GM21390 (cell line): ENCODE measurements at regions not wholly inside any gene's neighbourhood (a gene's known extent, or its start where the extent isn't known, plus 50 kb on each side); places are given as distances from the start of the nearest gene placed in this dataset.
"Not testable (repeated sequence)": the region's sequence is repeated elsewhere in the genome, so short reads cannot be mapped to it uniquely, and the experiment has no call there.

Experiments used
- ATAC-seq: cut with Tn5 transposase; IDR thresholded peaks from one replicate; pipeline ENCODE4 v1.9.1; 2021; ENCODE audit not compliant: unreplicated experiment

- no peak for ATAC-seq
These were observed 384.0 kb downstream of the TMEM121 start for GRCh38 chr14:105910426-105910825.

GRCh38 chr14:105911006-105911847 is 384.8 kb downstream of the TMEM121 start:
- ATAC-seq: no peak

DNA sequence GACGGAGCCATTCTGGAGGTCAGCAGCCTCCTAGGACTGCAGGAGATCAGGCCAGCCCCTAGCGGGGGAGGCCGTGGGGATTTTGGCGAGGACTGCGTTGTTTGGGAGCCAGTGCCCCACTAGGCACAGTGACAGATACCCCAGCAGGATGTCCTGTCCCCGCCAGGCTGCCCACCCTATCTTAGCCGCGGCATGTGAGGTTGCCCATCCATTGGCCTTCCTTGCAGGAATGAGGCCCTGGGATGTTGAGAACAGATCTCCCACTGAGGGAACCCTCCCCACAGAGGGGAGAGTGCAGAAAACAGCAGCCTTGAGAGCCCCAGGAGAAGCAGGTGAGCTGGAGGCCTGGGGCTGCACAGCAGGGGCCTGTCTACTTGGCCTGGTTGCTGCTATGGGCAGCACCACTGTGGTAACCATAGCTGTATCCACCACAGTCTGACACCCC is 385.5 kb downstream of the TMEM121 start:
- not testable (repeated sequence) for ATAC-seq

- no peak for ATAC-seq
These were observed 386.3 kb downstream of the TMEM121 start for GRCh38 chr14:105912641-105913180.

DNA sequence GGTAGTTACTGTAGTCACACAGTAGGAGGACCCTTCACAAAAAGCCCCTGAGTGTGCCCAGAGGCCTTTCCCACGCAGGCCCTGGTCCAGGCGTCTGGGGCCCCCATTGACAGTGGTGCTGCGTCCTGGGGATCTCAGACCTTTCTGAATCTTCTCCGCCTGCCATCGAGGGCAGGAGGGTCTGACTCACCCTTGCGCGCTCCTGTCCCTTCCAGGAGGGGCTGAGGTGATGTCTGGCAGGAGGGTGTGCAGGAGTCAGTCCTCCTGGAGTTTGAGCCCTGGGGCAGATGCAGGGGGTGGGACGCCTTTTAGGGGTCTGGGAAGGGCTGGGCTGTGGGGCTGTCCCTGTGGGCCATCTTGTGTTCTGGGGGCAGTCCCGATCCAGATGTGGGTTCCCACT is 386.8 kb downstream of the TMEM121 start:
- no peak for ATAC-seq

- ATAC-seq: no peak
These were observed 387.5 kb downstream of the TMEM121 start for GRCh38 chr14:105913861-105914260.

DNA sequence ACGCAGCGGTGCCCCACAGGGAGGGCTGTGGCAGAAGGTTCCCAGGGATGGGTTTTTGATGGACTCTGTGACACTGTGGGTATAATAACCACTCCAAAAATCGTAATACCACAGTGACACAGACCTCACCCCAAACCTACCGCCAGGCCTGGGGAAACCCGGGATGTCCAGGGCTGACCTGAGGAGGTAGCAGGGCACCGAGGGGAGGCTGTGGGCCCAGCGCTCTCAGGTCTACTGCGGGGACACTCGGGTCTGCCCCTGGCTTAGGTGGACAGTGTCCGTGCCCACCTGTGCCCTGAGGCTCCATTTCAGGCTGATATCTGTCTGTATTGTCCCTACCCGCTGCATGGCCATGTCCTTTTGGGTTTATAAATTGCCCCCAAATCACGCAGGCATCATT is 387.9 kb downstream of the TMEM121 start:
- ATAC-seq: not testable (repeated sequence)

DNA sequence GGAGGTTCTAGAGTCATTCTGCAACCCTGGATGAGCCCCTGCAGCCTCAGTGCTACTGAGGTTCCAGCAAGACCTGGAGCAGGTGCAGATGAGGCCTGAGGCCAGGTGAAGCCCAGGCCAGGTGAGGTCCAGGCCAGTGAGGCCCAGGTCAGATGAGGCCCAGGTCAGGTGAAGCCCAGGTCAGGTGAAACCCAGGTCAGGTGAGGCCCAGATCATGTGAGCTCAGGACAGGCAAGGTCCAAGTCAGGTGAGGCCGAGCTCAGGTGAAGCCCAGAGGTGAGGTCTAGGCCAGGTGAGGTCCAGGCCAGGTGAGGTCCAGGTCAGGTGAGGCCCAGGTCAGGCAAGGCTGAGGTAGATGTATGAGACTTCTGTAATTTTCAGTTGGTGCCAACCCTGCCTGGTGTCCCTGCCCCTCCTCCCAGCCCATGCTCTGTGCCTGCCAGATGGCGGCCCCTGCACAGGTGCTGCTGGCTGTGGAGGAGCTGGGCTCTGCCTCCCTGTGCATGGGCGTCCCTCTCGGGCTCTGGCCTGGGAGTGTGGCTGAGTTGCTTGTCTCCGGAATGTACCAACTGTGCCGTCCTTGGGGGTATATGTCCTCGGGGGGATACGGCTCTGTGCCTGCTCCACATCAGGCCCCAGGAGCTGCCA is 388.5 kb downstream of the TMEM121 start:
- ATAC-seq: no peak

- not testable (repeated sequence) for ATAC-seq
These were observed 389.2 kb downstream of the TMEM121 start for GRCh38 chr14:105915546-105915945.

DNA sequence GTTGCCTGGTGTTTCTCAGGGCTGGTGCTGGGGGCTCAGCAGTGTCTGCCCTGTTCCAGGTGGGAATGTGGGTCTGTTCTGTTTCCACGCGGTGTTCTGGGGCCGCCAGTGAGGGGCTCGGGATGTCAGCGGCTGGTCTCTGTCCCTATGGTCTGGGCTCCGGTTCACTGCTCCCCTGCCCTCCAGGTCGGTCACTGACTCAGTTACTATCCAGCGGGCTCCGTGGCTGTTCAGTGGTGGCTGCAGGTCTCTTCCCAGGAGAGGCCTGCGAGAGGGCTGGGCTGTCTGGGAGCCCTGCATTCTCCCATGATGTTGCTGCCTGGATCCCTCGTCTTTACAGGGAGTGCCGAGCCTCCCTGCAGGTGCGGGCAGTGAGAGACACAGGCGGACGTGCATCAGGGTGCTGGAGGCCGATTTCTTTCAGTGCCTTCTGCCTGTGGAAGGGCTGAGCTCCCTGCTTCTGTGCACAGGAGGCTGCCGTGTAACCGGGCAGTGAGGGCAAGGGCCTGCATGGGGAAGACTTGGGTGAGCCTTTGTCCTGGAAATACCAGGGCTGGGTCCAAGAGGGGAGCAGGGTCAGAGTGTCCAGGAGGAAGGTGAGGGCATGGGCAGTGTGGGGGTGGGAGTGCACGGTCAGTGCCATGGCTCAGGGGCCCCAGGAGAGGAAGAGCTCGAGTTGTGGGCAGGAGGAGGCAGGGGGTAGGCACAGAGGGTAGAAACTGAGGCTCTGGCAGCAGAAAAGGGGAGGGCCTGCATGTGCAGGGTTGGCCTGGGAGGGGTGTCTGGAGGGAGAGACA is 391.0 kb downstream of the TMEM121 start:
- ATAC-seq: not testable (repeated sequence)

DNA sequence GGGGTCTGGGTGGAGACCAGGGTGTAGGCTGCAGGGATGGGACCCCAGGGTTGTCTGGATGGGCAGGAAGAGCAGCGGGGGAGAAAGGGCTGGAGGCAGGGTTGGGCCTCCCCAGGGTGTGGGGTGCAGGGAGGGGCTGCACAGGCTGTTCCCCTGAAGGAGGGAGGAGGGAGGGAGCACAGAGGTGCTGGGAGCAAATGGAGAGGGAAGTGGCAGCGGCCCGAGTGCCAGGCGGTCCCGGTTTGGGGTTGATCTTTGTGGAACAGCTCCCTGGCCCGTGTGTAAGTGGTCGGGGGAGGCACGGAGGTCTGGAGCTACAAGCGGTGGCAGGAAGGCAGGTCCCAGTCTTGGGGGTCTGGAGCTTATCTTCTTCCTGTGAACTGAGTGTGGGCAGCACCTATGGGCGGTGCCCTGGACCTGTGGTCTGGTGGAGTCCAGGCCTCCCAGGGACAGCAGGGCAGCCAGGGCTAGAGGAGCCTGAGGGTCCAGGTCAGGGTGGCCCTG is 391.6 kb downstream of the TMEM121 start:
- no peak for ATAC-seq

GRCh38 chr14:105918496-105919262 is 392.3 kb downstream of the TMEM121 start:
- ATAC-seq: no peak

- no peak for ATAC-seq
These were observed 393.2 kb downstream of the TMEM121 start for GRCh38 chr14:105919458-105920150.

GRCh38 chr14:105920151-105920700 is 393.8 kb downstream of the TMEM121 start:
- ATAC-seq: not testable (repeated sequence)

- not testable (repeated sequence) for ATAC-seq
These were observed 394.7 kb downstream of the TMEM121 start for GRCh38 chr14:105920803-105921755.

DNA sequence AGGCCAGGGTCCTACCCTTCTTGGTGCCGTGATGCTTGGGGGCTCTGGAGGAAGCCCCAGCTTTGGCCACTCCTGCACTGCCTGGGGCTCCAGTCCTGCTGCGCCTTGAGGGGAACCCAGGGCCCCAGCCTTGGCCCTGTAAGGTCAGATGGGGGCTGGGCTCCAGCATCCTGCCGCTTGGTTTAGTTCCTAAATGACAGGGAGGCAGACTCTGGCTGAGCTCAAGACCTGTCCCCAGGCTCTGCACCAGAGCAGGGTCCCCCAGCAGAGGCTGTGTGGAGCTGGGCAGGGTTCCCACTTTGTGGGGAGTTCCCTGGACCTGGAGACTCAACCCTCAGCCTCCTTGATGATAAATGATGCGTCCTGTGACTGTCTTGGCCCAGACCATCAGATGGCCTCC is 395.4 kb downstream of the TMEM121 start:
- ATAC-seq: not testable (repeated sequence)

GRCh38 chr14:105923520-105924191 is 397.3 kb downstream of the TMEM121 start:
- ATAC-seq: not testable (repeated sequence)
